Progenitor cell of endocrine pancreas (in vitro differentiated cells): ENCODE measurements at regions not wholly inside any gene's neighbourhood (a gene's known extent, or its start where the extent isn't known, plus 50 kb on each side); places are given as distances from the start of the nearest gene placed in this dataset.

ENCODE experiments used
- DNase-seq: peaks from one replicate; pipeline ENCODE4 v3.0.0; 2021; ENCODE audit warnings: low spot score; ENCODE audit not compliant: unreplicated experiment
- H3K27ac Mint-ChIP-seq: 2 replicates; pipeline ENCODE4 v1.8.0; 2021; ENCODE audit warnings: mild to moderate bottlenecking, moderate library complexity, mixed read lengths
- H3K27me3 Mint-ChIP-seq: 2 replicates; pipeline ENCODE4 v1.8.0; 2021; ENCODE audit warnings: mixed read lengths
- H3K36me3 Mint-ChIP-seq: 2 replicates; pipeline ENCODE4 v1.8.0; 2022; ENCODE audit warnings: mixed read lengths; ENCODE audit not compliant: insufficient read depth
- H3K4me1 Mint-ChIP-seq: 2 replicates; pipeline ENCODE4 v1.8.0; 2021; ENCODE audit warnings: low read depth, mixed read lengths
- H3K4me3 Mint-ChIP-seq: 2 replicates; pipeline ENCODE4 v1.8.0; 2021; ENCODE audit warnings: low read depth, mild to moderate bottlenecking, moderate library complexity, mixed read lengths
- H3K9me3 Mint-ChIP-seq: 2 replicates; pipeline ENCODE4 v1.8.0; 2021; ENCODE audit warnings: low read depth, mixed read lengths
- TF ChIP-seq, protein P1 (sequence below): fragments of 200-600 bp; sonication (generic); IDR thresholded peaks from one replicate; pipeline ENCODE4 v1.5.0; 2021; ENCODE audit warnings: antibody characterized with exemption, mild to moderate bottlenecking; ENCODE audit not compliant: unreplicated experiment

DNA sequence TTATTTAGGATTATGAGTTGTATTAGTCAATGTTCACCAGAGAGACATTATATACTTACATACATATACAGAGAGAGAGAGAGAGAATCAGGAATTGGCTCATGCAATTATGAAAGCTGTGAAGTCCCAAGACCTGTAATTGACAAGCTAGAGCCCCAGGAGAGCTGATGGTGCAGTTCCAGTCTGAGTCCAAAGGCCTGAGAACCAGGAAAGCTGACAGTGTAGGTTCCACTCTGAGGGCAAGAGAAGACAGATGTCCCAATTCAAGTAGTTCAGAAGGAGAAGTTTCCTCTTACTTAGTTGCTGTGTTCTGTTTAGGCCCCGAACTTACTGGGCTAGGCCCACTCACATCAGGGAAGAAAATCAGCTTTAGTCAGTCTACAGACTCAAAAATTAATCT, 76.4 kb upstream of the FICD start:
- DNase-seq: no peak
- H3K9me3 Mint-ChIP-seq: no peaks in the 10 kb centered on the region
- H3K27me3 Mint-ChIP-seq: no peaks in the 10 kb centered on the region
- H3K27ac Mint-ChIP-seq: no peak overlapping the region
- TF ChIP-seq, protein P1, sequence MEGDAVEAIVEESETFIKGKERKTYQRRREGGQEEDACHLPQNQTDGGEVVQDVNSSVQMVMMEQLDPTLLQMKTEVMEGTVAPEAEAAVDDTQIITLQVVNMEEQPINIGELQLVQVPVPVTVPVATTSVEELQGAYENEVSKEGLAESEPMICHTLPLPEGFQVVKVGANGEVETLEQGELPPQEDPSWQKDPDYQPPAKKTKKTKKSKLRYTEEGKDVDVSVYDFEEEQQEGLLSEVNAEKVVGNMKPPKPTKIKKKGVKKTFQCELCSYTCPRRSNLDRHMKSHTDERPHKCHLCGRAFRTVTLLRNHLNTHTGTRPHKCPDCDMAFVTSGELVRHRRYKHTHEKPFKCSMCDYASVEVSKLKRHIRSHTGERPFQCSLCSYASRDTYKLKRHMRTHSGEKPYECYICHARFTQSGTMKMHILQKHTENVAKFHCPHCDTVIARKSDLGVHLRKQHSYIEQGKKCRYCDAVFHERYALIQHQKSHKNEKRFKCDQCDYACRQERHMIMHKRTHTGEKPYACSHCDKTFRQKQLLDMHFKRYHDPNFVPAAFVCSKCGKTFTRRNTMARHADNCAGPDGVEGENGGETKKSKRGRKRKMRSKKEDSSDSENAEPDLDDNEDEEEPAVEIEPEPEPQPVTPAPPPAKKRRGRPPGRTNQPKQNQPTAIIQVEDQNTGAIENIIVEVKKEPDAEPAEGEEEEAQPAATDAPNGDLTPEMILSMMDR: no peak
- no peak overlapping the region for H3K4me3 Mint-ChIP-seq
- no peaks in the 10 kb centered on the region for H3K4me1 Mint-ChIP-seq
- no peaks in the 10 kb centered on the region for H3K36me3 Mint-ChIP-seq

DNA sequence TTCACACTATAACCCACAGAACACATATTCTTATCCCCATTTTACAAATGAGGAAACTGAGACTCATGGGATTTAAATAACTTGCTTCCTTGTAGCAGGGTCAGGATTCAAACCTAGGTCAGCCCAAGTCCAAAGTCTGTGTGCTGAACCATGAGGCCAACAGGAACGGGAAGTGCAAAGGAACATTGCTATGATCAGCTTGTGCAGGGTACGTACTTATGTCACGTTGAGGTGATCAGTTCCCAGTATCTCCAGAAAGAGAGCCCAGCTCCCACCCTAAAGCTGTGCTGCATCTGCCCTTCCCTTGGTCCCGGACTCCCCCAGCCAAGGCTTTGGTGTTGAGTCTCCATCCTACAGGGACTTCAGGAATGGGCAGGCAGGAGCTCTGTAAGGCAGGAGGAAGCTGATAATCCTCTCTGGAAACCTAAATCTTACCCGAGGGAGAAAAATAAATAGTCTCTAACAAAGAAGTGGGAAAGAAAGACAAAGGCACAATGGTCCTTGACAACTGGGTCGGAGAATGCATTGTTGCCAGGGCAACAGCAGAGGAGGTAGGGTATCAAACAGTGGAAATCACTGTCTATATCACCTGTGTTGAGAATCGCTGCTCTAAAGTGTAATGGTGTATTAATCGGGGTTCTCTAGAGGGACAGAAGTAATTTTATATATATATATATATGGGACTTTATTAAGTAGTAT, 82.5 kb upstream of the FICD start:
- Mint-ChIP-seq H3K36me3 (no peaks in the 10 kb centered on the region), H3K4me3 (no peak overlapping the region), H3K9me3 (no peaks in the 10 kb centered on the region), H3K27me3 (no peaks in the 10 kb centered on the region), H3K27ac (no peak overlapping the region), H3K4me1 (no peaks in the 10 kb centered on the region)
- DNase-seq: no peak
- TF ChIP-seq, protein P1: no peak

DNA sequence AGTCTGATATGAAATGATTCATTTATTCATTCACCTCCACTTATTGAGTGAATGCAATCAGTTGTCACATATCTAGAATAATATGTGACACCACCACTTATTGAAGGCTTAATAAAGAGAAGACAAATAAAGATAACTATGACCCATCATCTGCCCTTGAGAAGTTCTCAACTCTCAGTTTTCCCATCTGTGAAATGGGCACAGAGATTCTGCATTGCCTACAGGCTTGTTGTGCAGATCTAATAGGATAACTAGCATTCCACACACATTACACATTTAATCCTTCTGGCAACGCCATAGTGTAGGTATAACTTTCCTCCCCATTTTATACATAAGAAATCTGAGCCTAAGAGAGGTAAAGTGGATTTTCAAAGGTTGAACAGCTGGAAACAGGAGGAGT, 84.2 kb upstream of the FICD start:
- Mint-ChIP-seq H3K9me3 (no peaks in the 10 kb centered on the region), H3K36me3 (no peaks in the 10 kb centered on the region), H3K27me3 (peaks cover 3% of the 10 kb centered on the region), H3K4me3 (no peak overlapping the region), H3K27ac (no peak overlapping the region), H3K4me1 (no peaks in the 10 kb centered on the region)
- DNase-seq: no peak
- TF ChIP-seq, protein P1: no peak

DNA sequence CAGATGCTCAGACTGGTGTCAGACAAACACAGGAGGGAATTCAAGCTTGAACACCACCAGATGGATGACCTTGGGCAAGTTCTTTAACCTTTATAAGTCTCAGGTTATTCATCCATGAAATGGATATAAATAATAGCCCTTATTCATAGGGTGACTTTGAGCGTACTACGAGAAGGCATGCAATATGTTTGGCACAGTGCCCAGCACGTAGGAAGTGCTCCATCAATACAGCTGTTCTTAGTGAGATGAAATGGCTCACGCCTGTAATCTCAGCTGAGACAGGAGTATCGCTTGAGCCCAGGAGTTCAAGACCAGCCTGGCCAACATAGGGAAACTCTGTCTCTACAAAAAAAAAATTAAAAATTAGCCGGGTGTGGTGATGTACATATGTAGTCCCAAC, 84.8 kb upstream of the FICD start:
- H3K4me3 Mint-ChIP-seq: no peak overlapping the region
- no peaks in the 10 kb centered on the region for H3K36me3 Mint-ChIP-seq
- TF ChIP-seq, protein P1: no peak
- H3K27ac Mint-ChIP-seq: no peak overlapping the region
- no peak for DNase-seq
- H3K4me1 Mint-ChIP-seq: no peaks in the 10 kb centered on the region
- peaks cover 3% of the 10 kb centered on the region for H3K27me3 Mint-ChIP-seq
- no peaks in the 10 kb centered on the region for H3K9me3 Mint-ChIP-seq

DNA sequence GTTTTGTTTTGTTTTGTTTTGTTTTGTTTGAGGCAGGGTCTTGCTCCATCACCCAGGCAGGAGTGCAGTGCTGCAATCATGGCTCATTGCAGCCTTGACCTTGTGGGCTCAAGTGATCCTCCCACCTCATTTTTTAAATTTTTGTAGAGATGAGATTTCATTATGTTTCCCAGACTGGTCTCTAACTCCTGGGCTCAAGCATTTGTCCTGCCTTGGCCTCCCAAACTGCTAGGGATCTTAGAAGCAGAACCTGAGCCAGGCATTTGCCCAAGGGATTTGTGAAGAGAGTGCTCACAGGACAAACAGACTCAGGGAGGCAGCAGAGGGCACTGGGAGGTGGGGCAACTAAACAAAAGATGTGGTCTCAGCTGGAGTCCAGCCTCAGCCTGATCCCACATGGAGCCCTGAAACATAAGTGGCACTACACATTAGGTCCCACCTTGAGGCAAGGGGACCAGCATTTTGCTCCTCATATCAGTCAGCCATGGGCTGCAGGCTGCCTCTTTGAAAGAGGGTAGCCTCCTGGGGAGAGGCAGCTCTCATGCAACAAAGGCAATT, 86.2 kb upstream of the CMKLR1 start:
- peaks cover 3% of the 10 kb centered on the region for H3K27me3 Mint-ChIP-seq
- DNase-seq: no peak
- no peaks in the 10 kb centered on the region for H3K9me3 Mint-ChIP-seq
- no peak overlapping the region for H3K27ac Mint-ChIP-seq
- TF ChIP-seq, protein P1: no peak
- H3K4me3 Mint-ChIP-seq: no peak overlapping the region
- no peaks in the 10 kb centered on the region for H3K36me3 Mint-ChIP-seq
- H3K4me1 Mint-ChIP-seq: no peaks in the 10 kb centered on the region
